IMR-90 (cell line): ENCODE measurements at regions not wholly inside any gene's neighbourhood (a gene's known extent, or its start where the extent isn't known, plus 50 kb on each side); places are given as distances from the start of the nearest gene placed in this dataset.

ENCODE experiments used
- ATAC-seq: fragments of 200-7000 bp; cut with Tn5 transposase; 2 replicates; pipeline ENCODE4 v1.9.1; 2020; ENCODE audit warnings: low read depth, mild to moderate bottlenecking, moderate library complexity
- BruUV-seq: library from RNA; stranded (reverse); fragments of 400-500 nt; replicated peaks from 2 replicates; lab custom pipeline; 2021; lab: Mats Ljungman, UMichigan
- CTCF ChIA-PET: fragments of 300-600 bp; formaldehyde crosslinking; extraction: SDS; loops from one replicate; lab custom pipeline; 2021; ENCODE audit warnings: antibody characterized with exemption; lab: Yijun Ruan, JAX
- POLR2A ChIA-PET: fragments of 300-600 bp; sonication (Branson Sonifier 250); formaldehyde crosslinking; loops from one replicate; lab custom pipeline; 2022; ENCODE audit warnings: antibody characterized with exemption; ENCODE audit not compliant: unreplicated experiment; lab: Charles Lee
- DNase-seq: peaks from one replicate; pipeline ENCODE4 v3.0.0; 2013
- H2AFZ ChIP-seq: replicated peaks from 2 replicates; pipeline ENCODE3; 2013; ENCODE audit warnings: low read length, mild to moderate bottlenecking; ENCODE audit not compliant: poor library complexity
- H2AK5ac ChIP-seq: 2 replicates; pipeline ENCODE4 v1.6.1; 2013; ENCODE audit warnings: low read depth, low read length, inconsistent platforms
- H2AK9ac ChIP-seq: replicated peaks from 2 replicates; pipeline ENCODE3; 2013; ENCODE audit warnings: mild to moderate bottlenecking, low read depth, low read length, moderate library complexity; ENCODE audit not compliant: poor library complexity
- H2BK120ac ChIP-seq: 2 replicates; pipeline ENCODE4 v1.6.1; 2013; ENCODE audit warnings: low read depth, low read length, inconsistent platforms
- H2BK15ac ChIP-seq: 3 replicates; pipeline ENCODE4 v1.6.1; 2013; ENCODE audit warnings: low read depth, low read length, inconsistent platforms
- H2BK20ac ChIP-seq: 2 replicates; pipeline ENCODE4 v1.6.1; 2013; ENCODE audit warnings: low read depth, mild to moderate bottlenecking, inconsistent platforms, low read length, moderate library complexity
- H2BK5ac ChIP-seq: 2 replicates; pipeline ENCODE4 v1.6.1; 2013; ENCODE audit warnings: mild to moderate bottlenecking, low read depth, low read length, inconsistent platforms; ENCODE audit not compliant: poor library complexity, severe bottlenecking
- H3K14ac ChIP-seq: replicated peaks from 2 replicates; pipeline ENCODE4 v1.6.1; 2013; ENCODE audit warnings: low read depth, low read length, inconsistent platforms
- H3K18ac ChIP-seq: 2 replicates; pipeline ENCODE4 v1.6.1; 2013; ENCODE audit warnings: low read depth, low read length, control low read depth
- H3K23ac ChIP-seq: 2 replicates; pipeline ENCODE4 v1.6.1; 2013; ENCODE audit warnings: low read depth, low read length, inconsistent platforms
- H3K27ac ChIP-seq: 2 replicates; pipeline ENCODE4 v1.5.1; 2013; ENCODE audit warnings: mild to moderate bottlenecking, control low read depth, low read length; ENCODE audit not compliant: insufficient read depth
- H3K27me3 ChIP-seq: 2 replicates; pipeline ENCODE4 v1.6.1; 2013; ENCODE audit warnings: low read length; ENCODE audit not compliant: control insufficient read depth, insufficient read depth
- H3K36me3 ChIP-seq: 2 replicates; pipeline ENCODE4 v1.6.1; 2013; ENCODE audit warnings: low read length, mixed read lengths; ENCODE audit not compliant: control insufficient read depth, insufficient read depth
- H3K4ac ChIP-seq: 2 replicates; pipeline ENCODE4 v1.6.1; 2013; ENCODE audit warnings: low read depth, low read length, inconsistent platforms
- H3K4me1 ChIP-seq: 2 replicates; pipeline ENCODE4 v1.6.1; 2013; ENCODE audit warnings: low read length, mixed read lengths; ENCODE audit not compliant: control insufficient read depth, insufficient read depth
- H3K4me2 ChIP-seq: 2 replicates; pipeline ENCODE4 v1.6.1; 2013; ENCODE audit warnings: low read depth, mild to moderate bottlenecking, control low read depth, low read length, moderate library complexity
- H3K4me3 ChIP-seq: 2 replicates; pipeline ENCODE4 v1.5.1; 2013; ENCODE audit warnings: low read depth, mild to moderate bottlenecking, control low read depth, low read length, moderate library complexity; ENCODE audit not compliant: insufficient read depth
- H3K56ac ChIP-seq: 2 replicates; pipeline ENCODE4 v1.6.1; 2013; ENCODE audit warnings: low read length, inconsistent platforms; ENCODE audit not compliant: insufficient read depth; ENCODE audit errors: extremely low read depth
- H3K79me1 ChIP-seq, 2 experiments: 2 replicates each; pipeline ENCODE4 v1.6.1; 2013; ENCODE audit warnings: low read length in 2 of 2, inconsistent platforms in 1 of 2, low read depth in 1 of 2
- H3K9ac ChIP-seq: 2 replicates; pipeline ENCODE4 v1.6.1; 2013; ENCODE audit warnings: low read depth, low read length, control low read depth
- H3K9me1 ChIP-seq: 2 replicates; pipeline ENCODE4 v1.6.1; 2013; ENCODE audit warnings: low read length, inconsistent platforms; ENCODE audit not compliant: insufficient read depth
- H3K9me3 ChIP-seq: 2 replicates; pipeline ENCODE4 v1.6.1; 2013; ENCODE audit warnings: low read length; ENCODE audit not compliant: control insufficient read depth, insufficient read depth
- H4K20me1 ChIP-seq: 2 replicates; pipeline ENCODE4 v1.6.1; 2013; ENCODE audit warnings: low read length, inconsistent platforms; ENCODE audit not compliant: insufficient read depth
- H4K5ac ChIP-seq: 2 replicates; pipeline ENCODE4 v1.6.1; 2013; ENCODE audit warnings: mild to moderate bottlenecking, low read depth, low read length, control low read depth
- H4K8ac ChIP-seq, 2 experiments: 2 replicates each; pipeline ENCODE4 v1.6.1; 2013; ENCODE audit warnings: low read depth in 2 of 2, low read length in 2 of 2, control low read depth in 1 of 2, inconsistent platforms in 1 of 2
- H4K91ac ChIP-seq: 2 replicates; pipeline ENCODE4 v1.6.1; 2013; ENCODE audit warnings: low read depth, low read length, inconsistent platforms; ENCODE audit not compliant: insufficient read depth
- FOS ChIP-seq: fragments of 150-350 bp; IDR thresholded peaks from 2 replicates; pipeline ENCODE4 v1.6.1; 2016; ENCODE audit warnings: low read depth, low read length
- NFE2L2 ChIP-seq: fragments of 150-350 bp; IDR thresholded peaks from 2 replicates; pipeline ENCODE4 v1.6.1; 2016; ENCODE audit warnings: low read depth, mild to moderate bottlenecking, low read length
- WGBS, 2 experiments: methylation state at CpG; one replicate each; pipeline versions ENCODE4 v1.1.5 to v1.1.7; 2013; ENCODE audit warnings: missing lambda C conversion rate in 2 of 2; ENCODE audit not compliant: insufficient read length in 1 of 2; ENCODE audit errors: extremely low coverage in 2 of 2; 5-methylcytosine and 5-hydroxymethylcytosine counted together
- dilution Hi-C: fragments of 300-500 bp; cut with HindIII; formaldehyde crosslinking; loops from one replicate; pipeline ENCODE4 v1.14.3; 2018; ENCODE audit warnings: low sequenced_read_pairs; ENCODE audit not compliant: unreplicated experiment
- in situ Hi-C: fragments of 300-500 bp; cut with MboI; formaldehyde crosslinking; loops from 3 replicates; pipeline ENCODE4 v1.14.3; 2019; ENCODE audit warnings: low sequenced_read_pairs, inconsistent platforms, mixed read lengths
- intact Hi-C: fragments of 100-400 bp; cut with micrococcal nuclease; formaldehyde crosslinking; loops from 2 replicates; pipeline ENCODE4 v1.10.0; 2022
- TF ChIP-seq, protein P1 (sequence below): fragments of 150-350 bp; IDR thresholded peaks from 2 replicates; pipeline ENCODE4 v1.6.1; 2016; ENCODE audit warnings: low read depth, mild to moderate bottlenecking, low read length, moderate library complexity, borderline replicate concordance

DNA sequence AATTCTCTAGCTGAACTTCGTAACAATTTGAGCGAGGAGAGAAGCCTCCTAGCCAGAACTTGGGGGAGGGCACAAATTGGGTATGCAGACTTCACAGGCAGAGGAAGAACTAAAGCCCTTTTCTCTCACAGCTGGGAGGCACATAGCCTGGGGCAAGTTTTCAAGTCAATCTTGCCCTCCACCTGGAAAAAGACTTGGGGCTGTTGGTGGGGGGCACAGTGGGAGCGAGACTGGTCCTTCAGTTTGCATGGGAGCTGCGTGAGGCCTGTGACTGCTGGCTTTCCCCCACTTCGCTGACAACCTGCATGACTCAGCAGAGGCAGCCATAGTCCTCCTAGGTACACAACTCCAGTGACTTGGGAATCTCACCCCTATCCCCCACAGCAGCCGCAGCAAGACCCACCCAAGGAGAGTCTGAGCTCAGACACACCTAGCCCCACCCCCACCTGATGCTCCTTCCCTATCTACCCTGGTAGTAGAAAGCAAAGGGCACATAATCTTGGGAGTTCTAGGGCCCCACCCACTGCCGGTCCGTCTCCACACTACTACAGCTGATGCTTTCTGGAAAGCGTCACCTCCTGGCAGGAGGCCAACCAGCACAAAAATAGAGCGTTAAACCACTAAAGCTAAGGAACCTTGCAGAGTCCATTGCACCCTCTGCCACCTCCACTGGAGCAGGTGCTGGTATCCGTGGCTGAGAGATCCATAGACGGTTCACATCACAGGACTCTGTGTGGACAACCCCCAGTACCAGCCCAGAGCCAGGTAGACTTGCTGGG lies 160.8 kb downstream of the CBLL2 start:
- no peaks in the 10 kb centered on the region for H3K36me3 ChIP-seq
- no peaks in the 10 kb centered on the region for H4K20me1 ChIP-seq
- H3K18ac ChIP-seq, result no peak overlapping the region
- no peak overlapping the region for H2AK5ac ChIP-seq
- no peak overlapping the region for H3K4ac ChIP-seq
- ATAC-seq (no peak), DNase-seq (no peak)
- H3K9me1 ChIP-seq, result no peaks in the 10 kb centered on the region
- H3K9me3 ChIP-seq, result no peaks in the 10 kb centered on the region
- TF ChIP-seq FOS (no peak), NFE2L2 (no peak)
- TF ChIP-seq, protein P1, sequence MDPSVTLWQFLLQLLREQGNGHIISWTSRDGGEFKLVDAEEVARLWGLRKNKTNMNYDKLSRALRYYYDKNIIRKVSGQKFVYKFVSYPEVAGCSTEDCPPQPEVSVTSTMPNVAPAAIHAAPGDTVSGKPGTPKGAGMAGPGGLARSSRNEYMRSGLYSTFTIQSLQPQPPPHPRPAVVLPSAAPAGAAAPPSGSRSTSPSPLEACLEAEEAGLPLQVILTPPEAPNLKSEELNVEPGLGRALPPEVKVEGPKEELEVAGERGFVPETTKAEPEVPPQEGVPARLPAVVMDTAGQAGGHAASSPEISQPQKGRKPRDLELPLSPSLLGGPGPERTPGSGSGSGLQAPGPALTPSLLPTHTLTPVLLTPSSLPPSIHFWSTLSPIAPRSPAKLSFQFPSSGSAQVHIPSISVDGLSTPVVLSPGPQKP, result no peak
- BruUV-seq, result no TSS peak
- H4K91ac ChIP-seq, result no peak overlapping the region
- no peak overlapping the region for H3K4me2 ChIP-seq
- H3K14ac ChIP-seq, result no peak overlapping the region
- H4K8ac ChIP-seq, result no peak overlapping the region
- dilution Hi-C loops, result no loop called here
- H3K56ac ChIP-seq, result no peak overlapping the region
- in situ Hi-C loops, result no loop called here
- 80% methylated on average over 2 of the region's 12 CpGs; no CpG with 5 or more reads in 1 of the 2 experiments for WGBS, 2 experiments
- no peak overlapping the region for H4K5ac ChIP-seq
- no peak overlapping the region for H3K27ac ChIP-seq
- no peak overlapping the region for H2BK20ac ChIP-seq
- POLR2A ChIA-PET, result no interaction called here
- H3K27me3 ChIP-seq, result no peaks in the 10 kb centered on the region
- no peak overlapping the region for H2AK9ac ChIP-seq
- CTCF ChIA-PET, result no interaction called here
- H2AFZ ChIP-seq, result no peak overlapping the region
- H3K9ac ChIP-seq, result no peak overlapping the region
- H3K4me3 ChIP-seq, result no peak overlapping the region
- H3K23ac ChIP-seq, result no peak overlapping the region
- H2BK120ac ChIP-seq, result no peak overlapping the region
- no peak overlapping the region for H2BK5ac ChIP-seq
- intact Hi-C loops, result no loop called here
- no peak overlapping the region for H2BK15ac ChIP-seq
- no peaks in the 10 kb centered on the region for H3K4me1 ChIP-seq
- no peaks in the 10 kb centered on the region for H3K79me1 ChIP-seq
